SHP77 (cell line): ENCODE measurements at regions not wholly inside any gene's neighbourhood (a gene's known extent, or its start where the extent isn't known, plus 50 kb on each side); places are given as distances from the start of the nearest gene placed in this dataset.

Experiments used
- DNase-seq, 2 experiments: peaks; one replicate each; lab custom pipeline; 2025; lab: John Stamatoyannopoulos, UW

- DNase-seq = no peak
Measured at GRCh38 chr6:48817333-48818051, 645.6 kb downstream of the MMUT start.

- DNase-seq = no peak
Measured at GRCh38 chr6:48814957-48815356, 648.1 kb downstream of the MMUT start.

- DNase-seq = no peak
Measured at GRCh38 chr6:48813836-48814235, 649.2 kb downstream of the MMUT start.

GRCh38 chr6:48809700-48810099 is 653.4 kb downstream of the MMUT start:
- no peak for DNase-seq

GRCh38 chr6:48809245-48809644 is 653.8 kb downstream of the MMUT start:
- no peak for DNase-seq

GRCh38 chr6:48798296-48798695 is 664.8 kb downstream of the MMUT start:
- DNase-seq = no peak

GRCh38 chr6:48782225-48782624 is 671.2 kb upstream of the PTCHD4 start:
- no peak for DNase-seq

- DNase-seq = no peak
Measured at GRCh38 chr6:48777411-48777810, 666.4 kb upstream of the PTCHD4 start.

GRCh38 chr6:48775157-48775556 is 664.2 kb upstream of the PTCHD4 start:
- DNase-seq = no peak

GRCh38 chr6:48774276-48774675 is 663.3 kb upstream of the PTCHD4 start:
- no peak for DNase-seq

- no peak for DNase-seq
Measured at GRCh38 chr6:48766349-48766748, 655.4 kb upstream of the PTCHD4 start.

- DNase-seq = peak; percentile 31 to 69
Measured at GRCh38 chr6:48765352-48765961, 654.5 kb upstream of the PTCHD4 start.

- DNase-seq = no peak
Measured at GRCh38 chr6:48764286-48765044, 653.5 kb upstream of the PTCHD4 start.

- no peak for DNase-seq
Measured at GRCh38 chr6:48757661-48758060, 646.7 kb upstream of the PTCHD4 start.

GRCh38 chr6:48755315-48755714 is 644.3 kb upstream of the PTCHD4 start:
- no peak for DNase-seq

- DNase-seq = no peak
Measured at GRCh38 chr6:48754641-48755040, 643.6 kb upstream of the PTCHD4 start.

GRCh38 chr6:48750861-48751260 is 639.9 kb upstream of the PTCHD4 start:
- DNase-seq = no peak

GRCh38 chr6:48747471-48747870 is 636.5 kb upstream of the PTCHD4 start:
- DNase-seq = no peak

GRCh38 chr6:48747040-48747439 is 636.0 kb upstream of the PTCHD4 start:
- DNase-seq = no peak

- no peak for DNase-seq
Measured at GRCh38 chr6:48744948-48745347, 634.0 kb upstream of the PTCHD4 start.

GRCh38 chr6:48743738-48744137 is 632.7 kb upstream of the PTCHD4 start:
- no peak for DNase-seq

GRCh38 chr6:48736501-48737206 is 625.7 kb upstream of the PTCHD4 start:
- DNase-seq = no peak

GRCh38 chr6:48735846-48736245 is 624.8 kb upstream of the PTCHD4 start:
- DNase-seq = no peak
